ENCODE measurements at regions not wholly inside any gene's neighbourhood (a gene's known extent, or its start where the extent isn't known, plus 50 kb on each side); places are given as distances from the start of the nearest gene placed in this dataset.
"Not testable (repeated sequence)": the region's sequence is repeated elsewhere in the genome, so short reads cannot be mapped to it uniquely, and the experiment has no call there.

DNA sequence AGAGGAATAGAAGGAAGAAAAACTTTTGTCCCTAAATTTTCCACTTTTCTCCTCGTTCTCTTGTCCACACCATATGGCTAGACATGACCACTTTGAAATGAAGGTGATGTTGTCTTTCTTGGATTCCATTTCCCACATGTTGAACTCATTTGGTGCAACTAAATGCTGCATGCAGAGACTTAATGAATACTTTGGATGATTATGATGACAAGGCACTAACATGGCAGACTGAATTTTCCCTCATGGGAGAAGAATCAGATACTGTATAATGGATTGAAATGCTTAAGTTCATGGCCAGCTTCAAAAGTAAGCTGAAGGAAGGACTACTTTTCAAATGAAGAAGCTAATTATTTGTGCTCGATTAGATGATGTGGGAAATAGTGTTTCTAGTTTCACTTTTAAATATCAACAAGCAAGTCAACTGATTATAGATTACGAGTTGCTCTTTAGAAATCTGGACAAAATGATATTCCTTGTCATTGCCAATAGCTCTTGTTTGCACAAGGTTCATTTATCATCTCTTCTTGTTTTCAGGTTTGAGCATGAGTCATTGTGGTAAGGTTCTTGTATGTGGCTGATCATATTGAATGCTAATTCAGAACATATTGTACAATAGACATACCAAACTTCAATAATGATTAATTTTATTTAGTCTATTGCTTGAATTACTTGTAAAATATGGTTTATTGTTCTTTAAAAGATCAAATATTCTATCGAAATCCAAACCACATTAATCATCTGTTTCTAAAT, 501.3 kb upstream of the FTMT start:
- no peak for DNase-seq (ENCODE audit: low spot score)

DNA sequence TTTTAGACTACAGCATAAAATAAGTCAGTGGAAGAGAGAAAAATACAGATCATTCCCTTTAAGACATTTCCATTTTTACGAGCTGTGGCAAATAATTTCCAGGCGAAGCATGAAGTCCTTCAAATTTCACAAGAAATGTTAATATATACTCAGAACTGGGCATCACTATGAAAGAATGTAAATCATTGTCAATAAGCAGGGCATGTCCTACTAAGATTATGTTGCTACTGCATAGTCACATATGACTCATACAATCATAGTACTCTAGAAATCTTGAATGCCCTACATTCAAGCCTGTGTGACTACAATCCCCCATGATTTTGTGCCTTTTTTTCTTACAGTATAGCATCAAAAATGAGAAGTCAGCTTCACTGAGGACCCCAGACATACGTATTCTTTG, 485.2 kb upstream of the FTMT start:
- no peak for DNase-seq (ENCODE audit: low spot score)

DNA sequence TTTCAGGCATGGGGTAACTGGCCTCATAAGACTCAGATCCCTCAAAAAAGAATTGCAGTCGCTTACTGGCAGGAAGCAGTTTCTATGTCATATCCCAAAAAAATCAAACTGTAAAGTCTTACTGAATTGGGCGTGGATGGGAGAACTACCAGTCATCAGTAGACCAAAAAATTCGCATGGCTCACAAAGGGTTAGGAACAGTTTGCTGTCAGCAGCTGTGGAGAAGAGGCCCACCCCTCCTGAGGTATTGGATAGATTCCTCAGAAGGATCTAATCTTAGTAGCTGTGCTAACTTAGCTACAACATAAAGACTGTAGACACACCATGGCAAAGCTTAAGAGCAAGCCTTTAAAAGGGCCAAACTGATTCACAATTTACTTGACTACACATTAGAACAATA, 478.3 kb upstream of the FTMT start:
- no peak for DNase-seq (ENCODE audit: low spot score)

DNA sequence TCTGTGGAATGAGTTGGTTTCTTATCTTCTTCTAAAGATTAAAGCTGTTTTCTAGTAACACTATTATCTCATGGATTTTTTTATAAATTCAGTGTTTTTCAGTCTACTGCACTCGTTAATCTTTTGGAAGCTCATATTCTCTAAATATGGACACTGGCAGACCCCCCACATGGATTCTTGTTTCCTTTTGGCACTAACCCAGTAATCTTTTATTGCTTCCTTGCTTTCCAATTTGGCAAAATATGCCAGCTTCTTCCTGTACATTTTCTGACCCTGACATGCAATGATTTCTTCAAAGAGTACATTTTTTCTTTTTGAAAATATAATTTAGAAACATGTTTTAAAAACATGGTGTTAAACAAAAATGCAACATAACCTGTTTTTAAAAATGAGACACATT, 474.2 kb upstream of the FTMT start:
- no peak for DNase-seq (ENCODE audit: low spot score)

DNA sequence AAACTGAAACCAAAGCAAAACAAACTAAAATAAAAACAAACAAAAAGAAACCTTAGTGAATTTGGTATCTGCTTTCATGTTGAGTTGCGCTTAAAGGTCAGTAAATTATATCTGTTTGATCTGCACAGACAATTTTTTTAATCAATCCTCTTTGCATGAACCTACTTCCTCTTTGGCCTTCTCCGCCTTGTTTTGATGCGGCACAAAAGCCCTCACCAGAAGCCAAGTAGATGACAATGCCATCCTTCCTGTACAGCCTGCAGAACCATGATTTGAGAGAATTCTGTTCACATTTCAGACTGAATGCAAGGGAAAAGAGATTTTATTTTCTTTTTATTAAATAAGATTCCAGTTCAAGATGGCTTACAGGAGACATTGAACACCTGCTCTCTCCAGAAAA, 473.6 kb upstream of the FTMT start:
- no peak for DNase-seq (ENCODE audit: low spot score)

DNA sequence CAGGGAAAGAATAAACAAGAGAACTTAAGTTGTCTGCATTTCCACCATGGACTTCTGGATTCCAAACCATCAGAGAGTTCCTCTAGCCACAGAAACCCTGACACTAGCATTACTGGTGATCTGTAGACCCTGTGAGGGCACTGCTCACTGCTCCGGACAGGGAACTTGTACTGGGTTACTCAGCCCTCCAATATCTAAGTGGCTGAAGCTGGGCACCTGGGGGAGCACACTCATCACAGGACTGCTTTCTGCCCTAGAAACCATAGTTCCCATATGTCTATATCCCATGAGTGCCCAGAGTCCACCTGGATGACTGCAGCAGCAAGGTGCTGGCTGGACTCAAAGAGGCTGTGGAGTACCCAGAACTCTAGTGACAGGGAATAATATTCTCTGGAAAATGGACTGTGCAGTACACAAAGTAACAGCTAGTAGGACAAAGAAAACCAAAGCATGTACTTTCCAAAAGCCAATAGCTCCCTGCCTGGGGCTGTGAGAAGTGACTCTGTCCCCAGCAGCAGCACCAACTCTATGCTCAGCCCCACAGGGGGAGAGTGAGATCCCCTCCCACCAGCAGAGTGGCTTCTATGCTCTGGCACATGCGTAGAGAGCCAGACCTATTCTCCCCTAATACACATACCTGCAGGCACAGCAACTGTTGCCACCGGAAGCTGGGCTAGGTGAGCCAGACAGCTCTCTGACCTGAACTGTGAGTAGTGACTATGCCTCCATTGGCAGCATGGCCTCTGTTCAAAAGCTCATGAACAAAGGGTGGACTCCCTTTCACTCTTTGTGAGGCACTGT, 472.9 kb upstream of the FTMT start:
- no peak for DNase-seq (ENCODE audit: low spot score)

DNA sequence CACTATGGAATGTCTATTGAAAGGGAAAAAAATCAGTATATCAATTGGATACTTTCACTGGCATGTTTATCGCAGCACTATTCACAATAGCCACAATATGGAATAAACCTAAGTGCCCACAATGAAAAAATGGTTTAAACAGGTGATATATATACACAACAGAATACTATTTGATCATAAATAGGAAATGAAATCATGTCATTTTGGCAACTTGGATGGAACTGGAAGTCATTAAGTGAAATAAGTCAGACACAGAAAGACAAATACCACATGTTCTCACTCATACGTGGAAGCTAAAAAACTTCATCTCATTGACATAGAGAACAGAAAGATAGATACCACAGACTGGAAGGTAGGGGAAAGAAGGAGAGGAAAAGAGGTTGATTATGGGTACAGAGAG, 471.6 kb upstream of the FTMT start:
- no peak for DNase-seq (ENCODE audit: low spot score)

DNA sequence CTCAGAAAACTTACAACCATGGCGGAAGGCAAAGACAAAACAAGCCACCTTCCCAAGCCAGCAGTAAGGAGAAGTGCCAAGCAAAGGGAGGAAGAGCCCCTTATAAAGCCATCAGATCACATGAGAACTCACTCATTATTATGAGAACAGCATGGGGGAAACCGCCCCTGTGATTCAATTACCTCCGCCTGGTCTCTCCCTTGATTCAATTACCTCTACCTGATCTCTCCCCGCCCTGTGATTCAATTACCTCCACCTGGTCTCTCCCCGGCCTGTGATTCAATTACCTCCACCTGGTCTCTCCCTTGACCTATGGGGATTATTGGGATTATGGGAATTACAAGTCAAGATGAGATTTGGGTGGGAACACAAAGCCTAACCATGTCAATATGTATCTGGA, 467.3 kb upstream of the FTMT start:
- DNase-seq (ENCODE audit: low spot score), result no peak

DNA sequence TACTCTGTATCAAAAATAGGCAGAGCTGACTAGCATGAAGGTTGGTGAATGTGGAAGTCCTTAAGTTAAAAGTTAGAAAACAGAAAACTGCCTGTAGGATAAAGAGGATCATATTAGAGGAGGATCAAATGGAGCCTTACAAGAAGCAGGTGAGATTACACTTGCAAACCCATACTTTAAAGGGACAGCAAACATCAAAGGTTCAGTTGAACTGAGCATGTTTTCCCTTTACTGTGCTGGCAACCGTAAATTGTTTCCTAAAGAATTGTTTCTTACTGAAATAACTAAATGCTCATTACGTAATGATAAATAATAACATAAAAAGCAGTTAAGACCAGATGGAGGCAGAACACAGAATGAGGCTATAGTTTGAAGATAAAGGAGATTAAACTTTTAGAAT, 465.3 kb upstream of the FTMT start:
- no peak for DNase-seq (ENCODE audit: low spot score)

DNA sequence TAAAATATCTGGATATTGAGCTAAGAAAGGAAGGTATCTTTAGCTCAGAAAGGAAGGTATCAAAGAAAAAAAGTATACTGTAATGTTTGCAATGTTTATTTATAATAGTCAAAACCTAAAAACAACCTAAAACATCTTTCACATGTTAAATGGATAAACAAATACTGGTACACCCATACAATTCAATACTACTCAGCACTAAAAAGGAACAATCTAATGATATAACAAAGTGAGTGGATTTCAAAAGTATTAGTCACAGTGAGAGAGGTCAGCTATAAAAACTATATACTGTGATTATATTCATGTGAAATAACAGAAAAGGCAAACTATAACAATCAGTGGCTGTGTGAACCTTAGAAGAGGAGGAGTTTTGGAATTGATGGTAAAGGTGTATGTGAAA, 455.0 kb upstream of the FTMT start:
- DNase-seq (ENCODE audit: low spot score), result no peak

DNA sequence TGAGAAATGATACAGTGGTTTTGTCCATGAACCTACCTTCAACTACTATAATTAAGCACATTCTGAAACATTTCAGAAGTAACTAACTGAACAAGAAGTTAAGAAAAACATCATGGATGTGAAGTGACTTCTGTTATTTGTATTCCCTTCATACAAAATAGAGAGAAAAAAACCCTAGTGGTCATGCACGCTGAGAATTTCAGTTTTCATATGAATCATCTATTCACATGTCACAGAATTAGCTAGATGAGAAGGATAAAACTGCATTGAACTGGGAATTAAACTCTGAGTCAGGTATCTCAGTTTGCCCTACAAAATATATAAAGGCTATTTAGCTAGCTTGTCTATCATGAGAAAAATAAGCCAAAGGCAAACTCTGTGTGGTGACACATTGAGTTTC, 451.8 kb upstream of the FTMT start:
- no peak for DNase-seq (ENCODE audit: low spot score)

DNA sequence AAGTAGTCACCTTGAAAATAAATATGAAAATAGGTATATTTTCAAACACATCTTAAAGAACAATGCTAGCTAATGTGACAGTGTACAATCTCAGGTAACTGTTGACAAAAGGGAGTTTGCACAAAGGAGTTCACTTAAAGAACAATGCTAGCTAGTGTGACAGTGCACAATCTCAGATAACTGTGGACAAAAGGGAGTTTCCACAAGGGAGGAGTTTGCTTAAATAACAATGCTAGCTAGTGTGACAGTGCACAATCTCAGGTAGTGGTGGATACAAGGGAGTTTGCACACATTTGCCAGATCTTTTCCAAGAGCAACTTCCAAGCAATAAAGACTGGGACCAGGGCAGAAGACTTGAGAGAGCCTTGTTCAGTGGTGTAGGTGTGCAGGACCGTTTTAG, 442.9 kb upstream of the FTMT start:
- DNase-seq (ENCODE audit: low spot score), result no peak

DNA sequence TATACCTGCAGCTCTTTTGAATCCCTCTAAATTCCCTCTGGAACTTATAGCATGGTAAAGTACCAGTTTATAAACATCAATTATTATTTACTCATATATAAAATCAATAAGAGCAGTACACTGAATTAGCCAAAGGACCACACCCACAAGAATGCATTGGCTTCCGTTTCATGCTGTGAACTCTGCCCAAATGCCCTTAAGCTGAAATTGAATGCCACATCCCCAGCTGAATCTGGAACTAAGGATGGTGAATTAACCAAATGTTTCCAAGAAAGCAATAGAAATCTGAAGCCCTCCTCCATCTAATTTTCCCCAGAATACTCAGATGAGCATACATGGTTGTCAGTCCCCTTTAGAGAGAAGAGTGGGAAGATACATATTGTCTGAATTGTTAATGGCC, 436.4 kb upstream of the FTMT start:
- DNase-seq (ENCODE audit: low spot score), result no peak

DNA sequence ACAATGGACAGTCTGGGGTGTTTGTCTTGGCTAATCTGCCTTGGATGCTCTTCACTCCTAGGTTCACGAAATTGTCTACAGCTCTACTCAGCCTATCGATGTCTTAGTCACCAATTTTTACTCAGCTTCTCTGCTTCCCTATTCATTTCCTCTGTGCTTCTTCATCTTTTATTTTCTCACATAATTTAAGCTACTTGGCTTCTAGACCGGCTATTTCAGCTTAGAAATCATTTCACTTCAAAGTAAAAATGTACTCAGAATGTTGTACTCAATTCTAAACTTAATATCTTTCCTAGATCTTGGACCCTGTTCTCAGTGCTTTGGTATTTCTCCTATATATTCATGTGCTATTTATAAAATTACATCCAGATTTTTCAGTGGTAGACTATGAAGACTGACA, 430.0 kb upstream of the FTMT start:
- DNase-seq (ENCODE audit: low spot score), result no peak

DNA sequence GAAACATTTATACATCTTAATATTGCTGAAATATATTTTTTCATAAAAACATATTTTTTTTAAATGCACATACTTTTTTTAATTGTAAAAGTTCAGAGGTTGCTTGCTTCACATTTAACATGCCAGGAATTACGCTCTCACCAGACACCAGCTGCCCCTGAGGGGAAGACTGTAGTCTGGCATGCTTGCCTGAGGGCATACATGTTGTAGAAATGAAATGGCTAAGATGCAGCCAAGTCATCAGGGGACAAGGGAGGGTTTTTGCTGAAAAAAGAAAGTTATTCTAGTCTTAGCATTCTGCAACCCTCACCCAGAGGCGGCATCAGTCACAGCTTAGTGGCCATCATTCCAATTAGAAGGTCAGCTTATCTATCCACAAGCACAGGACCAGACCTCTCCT, 426.7 kb upstream of the FTMT start:
- no peak for DNase-seq (ENCODE audit: low spot score)

DNA sequence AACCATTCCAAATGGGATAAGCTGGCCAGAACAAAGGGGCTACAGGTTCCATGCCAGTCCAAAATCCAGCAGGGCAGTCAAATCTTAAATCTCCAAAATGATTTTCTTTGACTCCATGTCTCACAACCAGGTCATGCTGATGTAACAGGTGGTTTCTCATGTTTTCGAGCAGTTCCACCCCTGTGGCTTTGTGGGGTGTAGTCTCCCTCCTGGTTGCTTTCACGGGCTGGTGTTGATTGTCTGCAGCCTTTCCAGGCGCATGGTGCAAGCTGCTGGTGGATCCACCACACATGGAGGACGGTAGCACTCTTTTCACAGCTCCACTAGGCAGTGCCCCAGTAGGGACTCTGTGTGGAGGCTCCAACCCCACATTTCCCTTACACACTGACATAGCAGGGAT, 425.5 kb upstream of the FTMT start:
- no peak for DNase-seq (ENCODE audit: low spot score)

DNA sequence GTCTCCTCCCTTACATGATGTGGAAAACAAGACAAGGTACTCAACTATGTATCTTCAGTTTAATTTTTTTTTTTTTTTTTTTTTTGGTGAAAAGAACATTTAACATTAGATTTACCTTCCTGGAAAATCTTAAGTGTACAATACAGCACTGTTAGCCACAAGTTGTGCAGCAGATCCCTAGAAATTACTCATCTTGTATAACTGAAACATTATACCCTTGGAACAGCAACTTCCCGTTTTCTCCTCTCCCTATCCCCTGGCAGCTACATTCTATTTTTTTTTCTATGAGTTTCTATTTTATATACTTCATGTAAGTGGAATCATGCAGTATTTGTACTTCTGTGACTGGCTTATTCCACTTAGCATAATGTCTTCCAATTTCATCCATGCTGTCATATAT, 421.9 kb upstream of the FTMT start:
- DNase-seq (ENCODE audit: low spot score), result no peak

DNA sequence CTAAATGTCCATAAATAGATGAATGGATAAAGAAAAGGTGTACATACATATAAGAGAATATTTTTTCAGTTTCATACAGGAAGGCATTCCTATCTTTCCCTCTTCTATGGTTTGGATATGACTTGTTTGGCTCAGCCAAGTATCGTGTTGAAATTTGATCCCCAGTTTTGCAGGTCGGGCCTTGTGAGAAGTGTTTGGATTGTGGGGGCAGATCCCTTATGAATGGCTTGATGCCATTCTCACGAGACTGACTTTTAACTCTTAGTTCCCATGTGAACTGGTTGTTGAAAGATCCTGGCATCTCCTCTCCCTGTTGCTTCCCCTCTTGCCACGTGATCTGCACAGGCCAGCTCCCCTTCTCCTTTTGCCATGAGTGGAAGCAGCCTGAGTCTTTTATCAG, 421.1 kb upstream of the FTMT start:
- DNase-seq (ENCODE audit: low spot score), result no peak

DNA sequence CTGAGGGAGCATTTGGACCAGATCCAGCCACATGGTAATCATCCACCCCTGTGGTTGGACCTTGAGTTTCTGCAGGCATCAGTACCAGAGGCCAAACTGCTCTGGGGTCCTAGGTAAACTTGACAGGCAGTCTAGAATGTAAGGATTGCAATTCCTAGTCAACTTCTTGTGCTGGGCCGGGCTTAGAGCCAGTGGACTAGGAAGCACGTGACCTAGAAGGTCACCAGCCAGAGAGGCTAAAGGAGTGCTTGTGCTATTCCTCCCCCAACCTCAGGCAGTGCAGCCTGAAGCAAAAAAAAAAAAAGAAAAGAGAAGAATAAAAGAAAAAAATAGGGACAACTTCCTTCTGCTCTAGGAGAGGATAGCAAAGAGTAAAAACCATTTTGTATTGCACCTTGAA, 406.2 kb upstream of the FTMT start:
- DNase-seq (ENCODE audit: low spot score), result no peak

DNA sequence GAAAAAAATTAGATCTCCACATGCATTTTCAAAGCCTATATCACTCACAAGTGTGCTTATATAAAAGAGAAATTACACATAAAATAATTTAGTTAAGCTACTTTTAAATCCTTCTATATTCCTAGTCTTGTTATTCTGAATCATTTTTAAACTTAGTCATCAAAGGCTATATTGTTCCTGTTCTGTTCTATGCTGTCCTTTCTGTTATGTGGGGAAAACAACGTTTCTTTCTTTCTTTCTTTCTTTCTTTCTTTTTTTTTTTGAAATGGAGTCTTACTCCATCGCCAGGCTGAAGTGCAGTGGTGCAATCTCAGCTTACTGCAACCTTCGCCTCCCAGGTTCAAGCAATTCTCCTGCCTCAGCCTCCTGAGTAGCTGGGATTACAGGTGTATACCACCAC, 389.2 kb upstream of the FTMT start:
- DNase-seq (ENCODE audit: low spot score), result no peak

DNA sequence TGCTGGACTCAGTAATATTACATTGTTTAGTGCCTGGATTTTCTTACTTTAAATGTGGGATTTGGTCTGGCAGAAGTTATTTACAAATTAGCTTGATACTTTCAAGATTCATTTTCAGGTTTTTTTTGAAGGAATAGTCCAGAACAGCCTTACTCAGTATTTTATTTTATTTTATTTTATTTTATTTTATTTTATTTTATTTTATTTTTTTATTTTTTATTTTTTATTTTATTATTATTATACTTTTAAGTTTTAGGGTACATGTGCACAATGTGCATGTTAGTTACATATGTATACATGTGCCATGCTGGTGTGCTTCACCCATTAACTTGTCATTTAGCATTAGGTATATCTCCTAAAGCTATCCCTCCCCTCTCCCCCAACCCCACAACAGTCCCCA, 380.5 kb upstream of the FTMT start:
- DNase-seq (ENCODE audit: low spot score), result not testable (repeated sequence)

DNA sequence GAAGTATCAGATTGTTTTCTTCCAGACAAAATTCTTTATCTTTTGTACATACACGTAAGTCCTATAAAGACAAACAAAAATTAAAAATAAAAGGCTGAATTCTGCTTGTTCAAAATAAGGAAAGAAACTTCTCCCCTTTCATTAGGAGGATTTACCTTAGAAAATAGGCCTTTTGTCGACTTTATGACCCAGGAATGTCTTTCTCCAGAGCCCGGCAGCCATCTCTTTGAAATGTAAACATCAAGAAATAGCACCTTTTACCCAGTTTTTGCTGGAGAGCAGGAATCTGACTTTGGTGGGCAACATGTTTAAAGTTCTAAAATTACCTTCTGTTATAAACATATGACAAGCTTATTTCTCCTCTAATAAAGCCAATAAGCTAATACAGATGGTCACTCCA, 373.0 kb upstream of the FTMT start:
- no peak for DNase-seq (ENCODE audit: low spot score)

DNA sequence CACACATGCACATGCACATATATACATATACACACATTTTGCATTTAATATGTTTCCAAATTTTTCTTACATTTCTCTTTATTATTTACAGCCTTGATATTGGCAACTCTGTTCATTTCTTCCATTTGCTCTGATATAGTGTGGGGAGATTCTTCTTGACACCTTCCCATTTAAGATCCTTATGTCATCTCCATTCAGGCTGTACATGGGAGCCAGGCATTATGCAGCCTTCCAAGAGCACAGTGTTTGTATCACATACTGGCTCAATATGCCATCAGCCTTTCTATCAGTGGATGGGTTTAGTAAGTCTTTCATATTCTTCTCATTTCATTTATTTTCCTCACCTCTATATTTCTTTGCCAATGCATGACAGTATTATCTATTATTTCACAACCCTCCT, 372.3 kb upstream of the FTMT start:
- DNase-seq (ENCODE audit: low spot score), result no peak

DNA sequence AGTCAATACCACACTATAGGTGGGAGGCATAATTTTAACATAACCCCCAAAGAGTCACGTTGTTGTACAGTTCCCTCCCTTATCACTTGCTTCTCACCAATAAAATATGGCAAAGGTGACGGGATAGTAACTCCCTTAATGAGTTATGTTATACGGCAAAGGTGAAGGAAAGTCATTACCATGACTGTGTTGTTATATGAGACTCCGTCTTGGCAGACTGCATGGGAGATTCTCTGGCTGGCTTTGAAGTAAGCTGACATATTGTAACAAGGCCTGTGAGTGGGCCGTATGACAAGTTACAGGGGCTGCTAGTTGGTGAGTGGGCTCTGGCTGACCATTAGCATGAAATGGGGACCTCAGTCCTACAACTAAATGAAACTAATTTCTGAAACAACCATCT, 366.4 kb upstream of the FTMT start:
- DNase-seq (ENCODE audit: low spot score), result no peak
